ENCODE measurements at regions not wholly inside any gene's neighbourhood (a gene's known extent, or its start where the extent isn't known, plus 50 kb on each side); places are given as distances from the start of the nearest gene placed in this dataset.

- no peak for DNase-seq (ENCODE audit: low spot score)
These were observed 150.5 kb upstream of the NCKAP5 start for GRCh38 chr2:133718688-133719201.

GRCh38 chr2:133720429-133720828, 152.2 kb upstream of the NCKAP5 start:
- DNase-seq (ENCODE audit: low spot score), result no peak

- no peak for DNase-seq (ENCODE audit: low spot score)
These were observed 152.9 kb upstream of the NCKAP5 start for GRCh38 chr2:133721118-133721517.

- DNase-seq (ENCODE audit: low spot score), result no peak
These were observed 154.9 kb upstream of the NCKAP5 start for GRCh38 chr2:133723133-133723532.

GRCh38 chr2:133726973-133727372, 158.7 kb upstream of the NCKAP5 start:
- no peak for DNase-seq (ENCODE audit: low spot score)

- no peak for DNase-seq (ENCODE audit: low spot score)
These were observed 163.8 kb upstream of the NCKAP5 start for GRCh38 chr2:133732059-133732458.

- no peak for DNase-seq (ENCODE audit: low spot score)
These were observed 165.0 kb upstream of the NCKAP5 start for GRCh38 chr2:133732982-133733900.

- no peak for DNase-seq (ENCODE audit: low spot score)
These were observed 165.6 kb upstream of the NCKAP5 start for GRCh38 chr2:133733901-133734255.

- DNase-seq (ENCODE audit: low spot score), result no peak
These were observed 166.6 kb upstream of the NCKAP5 start for GRCh38 chr2:133734716-133735495.

- no peak for DNase-seq (ENCODE audit: low spot score)
These were observed 168.4 kb upstream of the NCKAP5 start for GRCh38 chr2:133736674-133737073.

GRCh38 chr2:133737242-133737993, 169.2 kb upstream of the NCKAP5 start:
- no peak for DNase-seq (ENCODE audit: low spot score)

GRCh38 chr2:133739039-133739438, 170.8 kb upstream of the NCKAP5 start:
- DNase-seq (ENCODE audit: low spot score), result no peak

GRCh38 chr2:133740500-133740899, 172.2 kb upstream of the NCKAP5 start:
- DNase-seq (ENCODE audit: low spot score), result no peak

- no peak for DNase-seq (ENCODE audit: low spot score)
These were observed 179.9 kb upstream of the NCKAP5 start for GRCh38 chr2:133748007-133748700.

GRCh38 chr2:133753665-133754064, 185.4 kb upstream of the NCKAP5 start:
- DNase-seq (ENCODE audit: low spot score), result no peak

- DNase-seq (ENCODE audit: low spot score), result no peak
These were observed 187.4 kb upstream of the NCKAP5 start for GRCh38 chr2:133755480-133756300.

GRCh38 chr2:133756833-133757232, 188.6 kb upstream of the NCKAP5 start:
- DNase-seq (ENCODE audit: low spot score), result no peak

- no peak for DNase-seq (ENCODE audit: low spot score)
These were observed 192.1 kb upstream of the NCKAP5 start for GRCh38 chr2:133760376-133760775.

GRCh38 chr2:133765658-133766057, 197.4 kb upstream of the NCKAP5 start:
- no peak for DNase-seq (ENCODE audit: low spot score)

- no peak for DNase-seq (ENCODE audit: low spot score)
These were observed 198.0 kb upstream of the NCKAP5 start for GRCh38 chr2:133766164-133766832.

Data from hematopoietic multipotent progenitor cell treated with erythropoietin and hydrocortisone succinate and interleukin-3 and kit ligand, for 15 days (in vitro differentiated cells).